ENCODE measurements at regions not wholly inside any gene's neighbourhood (a gene's known extent, or its start where the extent isn't known, plus 50 kb on each side); places are given as distances from the start of the nearest gene placed in this dataset.

DNA sequence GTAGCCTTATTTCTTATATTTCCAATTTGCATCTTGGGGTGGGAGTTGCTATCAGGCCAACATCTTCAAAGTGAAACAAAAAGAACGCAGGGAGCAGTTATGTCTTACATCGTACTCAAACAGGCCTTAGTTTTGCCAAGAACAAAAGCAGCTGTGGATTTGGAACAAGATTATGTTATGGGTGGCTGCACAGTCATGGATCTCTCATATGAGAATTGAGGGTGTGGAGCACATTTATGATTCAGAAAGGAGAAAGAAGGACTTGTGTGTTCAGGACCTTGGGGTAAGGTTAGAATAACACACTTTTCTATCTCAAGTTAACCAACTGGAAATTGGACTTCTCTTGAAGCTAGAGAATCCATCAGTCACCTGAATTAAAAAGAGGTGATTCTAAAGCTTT is 259.9 kb downstream of the FOXA2 start:
- TF ChIP-seq, protein P1, sequence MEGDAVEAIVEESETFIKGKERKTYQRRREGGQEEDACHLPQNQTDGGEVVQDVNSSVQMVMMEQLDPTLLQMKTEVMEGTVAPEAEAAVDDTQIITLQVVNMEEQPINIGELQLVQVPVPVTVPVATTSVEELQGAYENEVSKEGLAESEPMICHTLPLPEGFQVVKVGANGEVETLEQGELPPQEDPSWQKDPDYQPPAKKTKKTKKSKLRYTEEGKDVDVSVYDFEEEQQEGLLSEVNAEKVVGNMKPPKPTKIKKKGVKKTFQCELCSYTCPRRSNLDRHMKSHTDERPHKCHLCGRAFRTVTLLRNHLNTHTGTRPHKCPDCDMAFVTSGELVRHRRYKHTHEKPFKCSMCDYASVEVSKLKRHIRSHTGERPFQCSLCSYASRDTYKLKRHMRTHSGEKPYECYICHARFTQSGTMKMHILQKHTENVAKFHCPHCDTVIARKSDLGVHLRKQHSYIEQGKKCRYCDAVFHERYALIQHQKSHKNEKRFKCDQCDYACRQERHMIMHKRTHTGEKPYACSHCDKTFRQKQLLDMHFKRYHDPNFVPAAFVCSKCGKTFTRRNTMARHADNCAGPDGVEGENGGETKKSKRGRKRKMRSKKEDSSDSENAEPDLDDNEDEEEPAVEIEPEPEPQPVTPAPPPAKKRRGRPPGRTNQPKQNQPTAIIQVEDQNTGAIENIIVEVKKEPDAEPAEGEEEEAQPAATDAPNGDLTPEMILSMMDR (conservative IDR thresholded peaks at IDR 0.05; ENCODE audit: low read depth, low read length), result no peak
- TF ChIP-seq EZH2 (IDR thresholded peaks at IDR 0.05; ENCODE audit: low read length, unreplicated experiment), result no peak

All from PC-3 (cell line).